T-helper 17 cell (primary cell): ENCODE measurements at regions not wholly inside any gene's neighbourhood (a gene's known extent, or its start where the extent isn't known, plus 50 kb on each side); places are given as distances from the start of the nearest gene placed in this dataset.
"Not testable (repeated sequence)": the region's sequence is repeated elsewhere in the genome, so short reads cannot be mapped to it uniquely, and the experiment has no call there.

Experiments
- ATAC-seq: fragments of 150-1000 bp; cut with Tn5 transposase; 2 replicates; pipeline ENCODE4 v1.10.0; 2021; ENCODE audit warnings: mild to moderate bottlenecking, moderate library complexity
- DNase-seq, 3 donors: peaks; one replicate each; pipeline versions ENCODE4 v3.0.0 to v3.0.0-alpha.2; 2020 to 2021
- H3K9me3 ChIP-seq: one replicate; pipeline ENCODE4 v1.7.0; 2013; ENCODE audit warnings: low read length, mild to moderate bottlenecking; ENCODE audit not compliant: control insufficient read depth, poor library complexity, severe bottlenecking
- H3K27ac Mint-ChIP-seq: one replicate; pipeline ENCODE4 v1.8.0; 2022; ENCODE audit warnings: mild to moderate bottlenecking, moderate library complexity, mixed read lengths
- H3K27me3 Mint-ChIP-seq: one replicate; pipeline ENCODE4 v1.8.0; 2022; ENCODE audit warnings: mixed read lengths
- H3K36me3 Mint-ChIP-seq: one replicate; pipeline ENCODE4 v1.8.0; 2022; ENCODE audit warnings: low read depth, mixed read lengths
- H3K4me1 Mint-ChIP-seq: one replicate; pipeline ENCODE4 v1.8.0; 2022; ENCODE audit warnings: mild to moderate bottlenecking, mixed read lengths
- H3K4me3 Mint-ChIP-seq: one replicate; pipeline ENCODE4 v1.8.0; 2022; ENCODE audit warnings: mild to moderate bottlenecking, moderate library complexity, mixed read lengths

DNA sequence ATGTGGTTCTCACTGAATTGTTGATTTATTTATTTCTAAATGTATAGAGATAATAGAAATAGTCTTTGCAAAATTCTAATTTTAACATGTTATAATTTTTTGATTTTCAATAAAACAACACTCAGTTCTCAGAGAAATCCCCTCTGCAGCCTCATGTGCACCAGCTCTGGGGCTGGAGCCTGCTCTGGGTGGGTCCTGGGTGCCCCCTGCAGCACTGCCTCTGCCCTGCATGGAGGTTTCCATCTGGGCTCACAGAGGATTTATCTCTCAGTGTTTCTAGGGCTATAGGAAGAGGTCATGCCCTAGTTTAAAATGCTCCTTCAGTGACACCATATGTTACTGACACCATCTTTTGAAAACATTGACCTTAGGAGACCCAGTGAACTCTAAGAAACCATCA is 576.0 kb downstream of the GOLGA6L6 start:
- not testable (repeated sequence) for H3K4me3 Mint-ChIP-seq, H3K27ac Mint-ChIP-seq, ATAC-seq, H3K36me3 Mint-ChIP-seq, H3K9me3 ChIP-seq, DNase-seq, H3K4me1 Mint-ChIP-seq, H3K27me3 Mint-ChIP-seq

DNA sequence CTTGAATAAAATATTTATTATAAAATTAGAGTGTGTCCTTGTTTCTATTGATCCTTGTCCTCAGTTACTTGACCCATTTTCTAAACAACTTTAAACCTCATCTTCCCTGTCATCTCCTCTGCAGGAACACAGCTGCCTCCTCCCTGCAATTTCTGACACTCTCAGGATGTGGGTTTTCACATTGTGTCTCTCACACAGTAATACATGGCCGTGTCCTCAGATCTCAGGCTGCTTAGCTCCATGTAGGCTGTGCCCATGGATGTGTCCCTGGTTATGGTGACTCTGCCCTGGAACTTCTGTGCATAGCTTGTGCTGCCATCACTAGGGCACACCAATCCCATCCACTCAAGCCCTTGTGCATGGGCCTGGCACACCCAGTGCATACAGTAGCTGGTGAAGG is 577.1 kb downstream of the GOLGA6L6 start:
- not testable (repeated sequence) for H3K9me3 ChIP-seq, H3K4me1 Mint-ChIP-seq, ATAC-seq, H3K4me3 Mint-ChIP-seq, H3K27me3 Mint-ChIP-seq, DNase-seq, H3K36me3 Mint-ChIP-seq, H3K27ac Mint-ChIP-seq

DNA sequence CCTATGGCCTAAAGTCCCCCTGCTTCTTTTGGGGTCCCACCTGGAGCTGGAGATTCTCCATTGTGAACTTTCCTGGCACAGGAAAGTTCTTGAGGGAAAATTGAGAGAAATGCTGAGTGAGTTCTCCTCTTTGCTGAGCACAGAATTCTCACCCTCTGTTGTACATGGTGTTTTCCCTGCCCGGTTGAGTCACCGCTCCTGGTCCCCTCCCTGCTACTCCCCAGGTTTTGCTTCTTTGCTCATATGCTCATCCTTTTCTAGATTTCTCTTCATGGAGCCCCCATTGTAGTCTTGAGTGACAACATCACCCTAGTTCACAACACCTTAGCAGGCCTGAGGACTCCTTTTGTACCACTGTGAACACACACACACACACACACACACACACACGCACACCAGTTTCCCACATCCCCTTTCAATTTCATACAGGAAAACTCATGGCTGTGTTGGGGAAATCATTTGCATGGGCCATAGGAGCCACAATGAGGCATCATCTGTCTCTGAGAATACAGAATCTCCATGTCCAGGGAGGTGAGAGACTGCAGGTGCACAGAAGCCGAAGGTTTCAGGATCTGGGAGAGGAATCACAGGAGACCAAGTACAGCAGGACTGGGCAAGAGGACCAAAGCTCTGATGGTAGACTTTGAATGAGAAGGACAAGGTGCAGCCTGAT is 585.3 kb downstream of the GOLGA6L6 start:
- no peaks in the 10 kb centered on the region for H3K4me1 Mint-ChIP-seq
- H3K36me3 Mint-ChIP-seq, result no peaks in the 10 kb centered on the region
- H3K4me3 Mint-ChIP-seq, result no peak overlapping the region
- H3K27ac Mint-ChIP-seq, result no peak overlapping the region
- ATAC-seq, result no peak
- H3K9me3 ChIP-seq, result no peaks in the 10 kb centered on the region
- H3K27me3 Mint-ChIP-seq, result no peaks in the 10 kb centered on the region
- no peak for DNase-seq

DNA sequence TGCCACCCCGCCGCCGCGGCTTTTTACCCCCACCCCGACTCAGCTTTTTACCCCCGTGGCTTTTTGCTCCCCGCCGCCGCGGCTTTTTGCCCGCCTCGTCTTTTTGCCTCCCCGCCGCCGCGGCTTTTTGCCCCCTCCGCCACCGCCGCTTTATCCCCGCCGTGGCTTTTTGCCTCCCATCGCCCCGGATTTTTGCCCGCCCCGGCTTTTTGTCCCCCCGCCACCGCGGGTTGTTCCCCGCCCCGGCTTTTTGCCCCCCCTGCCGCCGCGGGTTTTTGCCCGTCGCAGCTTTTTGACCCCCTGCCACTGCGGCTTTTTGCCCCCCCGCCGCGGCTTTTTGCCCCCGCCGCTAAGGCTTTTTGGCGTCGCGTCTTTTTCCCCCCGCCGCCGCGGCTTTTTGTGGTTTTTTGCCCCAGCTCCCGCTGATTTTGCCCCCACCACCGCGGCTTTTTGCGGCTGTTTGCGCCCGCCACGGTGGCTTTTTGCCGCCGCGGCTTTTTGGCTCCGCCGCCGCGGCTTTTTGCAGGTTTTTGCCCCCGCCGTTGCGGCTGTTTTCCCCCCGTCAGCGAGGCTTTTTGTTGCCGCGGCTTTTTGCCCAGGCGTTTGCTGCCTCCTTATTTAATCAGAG is 597.2 kb downstream of the GOLGA6L6 start:
- H3K36me3 Mint-ChIP-seq, result no peaks in the 10 kb centered on the region
- H3K27me3 Mint-ChIP-seq, result no peaks in the 10 kb centered on the region
- no peak for ATAC-seq
- DNase-seq, result no peak
- no peaks in the 10 kb centered on the region for H3K4me1 Mint-ChIP-seq
- H3K27ac Mint-ChIP-seq, result no peak overlapping the region
- no peaks in the 10 kb centered on the region for H3K9me3 ChIP-seq
- no peak overlapping the region for H3K4me3 Mint-ChIP-seq

DNA sequence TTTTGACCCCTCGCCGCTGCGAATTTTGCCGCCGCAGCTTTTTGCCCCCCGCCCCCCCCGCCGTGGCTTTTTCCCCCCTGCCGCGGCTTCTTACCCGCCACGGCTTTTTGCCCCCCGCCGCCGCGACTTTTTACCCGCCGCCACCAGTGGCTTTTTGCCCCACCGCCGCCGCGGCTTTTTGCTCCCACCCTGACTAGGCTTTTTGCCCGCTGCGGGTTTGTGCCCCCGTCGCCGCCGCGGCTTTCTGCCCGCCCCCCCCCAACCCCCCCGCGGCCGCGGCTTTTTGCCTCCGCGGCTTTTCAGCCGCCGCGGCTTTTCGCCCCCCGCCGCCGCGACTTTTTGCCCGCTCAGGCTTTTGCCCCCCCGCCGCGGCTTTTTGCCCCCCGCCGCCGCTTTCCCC is 598.1 kb downstream of the GOLGA6L6 start:
- no peak for DNase-seq
- H3K36me3 Mint-ChIP-seq, result no peaks in the 10 kb centered on the region
- H3K4me3 Mint-ChIP-seq, result no peak overlapping the region
- no peak overlapping the region for H3K27ac Mint-ChIP-seq
- H3K9me3 ChIP-seq, result no peaks in the 10 kb centered on the region
- ATAC-seq, result no peak
- H3K27me3 Mint-ChIP-seq, result no peaks in the 10 kb centered on the region
- no peaks in the 10 kb centered on the region for H3K4me1 Mint-ChIP-seq

DNA sequence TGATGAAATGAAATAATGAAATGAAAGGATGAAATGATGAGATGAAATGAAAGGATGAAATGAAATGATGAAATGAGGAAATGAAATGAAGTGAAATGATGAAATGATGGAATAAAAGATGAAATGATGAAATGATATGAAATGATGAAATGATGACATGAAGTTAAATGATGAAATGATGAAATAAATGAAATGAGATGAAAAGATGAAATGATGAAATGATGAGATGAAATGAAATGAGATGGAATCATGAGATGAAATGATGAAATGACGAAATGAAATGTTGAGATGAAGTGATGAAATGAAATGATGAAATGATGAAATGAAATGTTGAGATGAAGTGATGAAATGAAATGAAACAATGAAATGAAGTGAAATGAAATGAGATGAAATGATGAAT is 638.3 kb downstream of the GOLGA6L6 start:
- H3K27ac Mint-ChIP-seq, H3K27me3 Mint-ChIP-seq, ATAC-seq, H3K4me1 Mint-ChIP-seq, H3K9me3 ChIP-seq, DNase-seq, H3K36me3 Mint-ChIP-seq, H3K4me3 Mint-ChIP-seq: not testable (repeated sequence)

DNA sequence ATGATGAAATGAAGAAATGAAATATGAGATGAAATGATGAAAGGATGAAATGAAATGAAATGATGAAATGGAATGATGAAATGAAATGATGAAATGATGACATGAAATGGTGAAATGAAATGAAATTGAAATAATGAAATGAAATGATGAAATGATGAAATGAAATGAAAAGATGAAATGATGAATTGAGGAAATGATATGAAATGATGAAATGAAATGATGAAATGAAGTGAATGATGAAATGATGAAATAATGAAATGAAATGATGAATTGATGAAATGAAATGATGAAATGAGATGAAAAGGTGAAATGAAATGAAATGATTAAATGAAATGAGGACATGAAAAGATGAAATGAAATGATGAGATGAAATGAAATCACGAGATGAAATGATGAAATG is 639.2 kb downstream of the GOLGA6L6 start:
- not testable (repeated sequence) for ATAC-seq, H3K4me3 Mint-ChIP-seq

DNA sequence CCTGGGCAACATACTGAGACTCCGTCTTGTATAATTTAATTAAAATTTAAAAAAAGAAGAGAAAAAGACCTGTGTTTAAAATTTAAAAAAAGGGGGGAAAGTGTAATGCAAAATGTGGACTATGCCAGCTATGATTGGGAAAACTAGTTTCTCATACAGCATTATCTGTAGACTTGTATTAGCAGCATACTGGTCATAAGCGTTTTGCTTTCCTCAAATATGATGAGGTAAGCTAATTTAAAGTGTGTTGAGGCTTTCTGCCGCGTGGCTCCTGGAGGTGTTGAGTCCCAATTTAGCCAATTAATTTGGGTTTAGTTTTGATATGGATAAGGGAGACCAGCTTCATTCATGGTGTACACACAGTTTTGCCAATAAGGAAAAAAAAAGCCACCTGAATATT is 640.2 kb downstream of the GOLGA6L6 start:
- H3K4me1 Mint-ChIP-seq, ATAC-seq, H3K27me3 Mint-ChIP-seq, H3K4me3 Mint-ChIP-seq, H3K27ac Mint-ChIP-seq, DNase-seq, H3K36me3 Mint-ChIP-seq, H3K9me3 ChIP-seq: not testable (repeated sequence)

More for the DNA sequence above, 639.2 kb downstream of the GOLGA6L6 start:
- H3K27me3 Mint-ChIP-seq, H3K9me3 ChIP-seq, H3K27ac Mint-ChIP-seq, H3K4me1 Mint-ChIP-seq, H3K36me3 Mint-ChIP-seq, DNase-seq: not testable (repeated sequence)

DNA sequence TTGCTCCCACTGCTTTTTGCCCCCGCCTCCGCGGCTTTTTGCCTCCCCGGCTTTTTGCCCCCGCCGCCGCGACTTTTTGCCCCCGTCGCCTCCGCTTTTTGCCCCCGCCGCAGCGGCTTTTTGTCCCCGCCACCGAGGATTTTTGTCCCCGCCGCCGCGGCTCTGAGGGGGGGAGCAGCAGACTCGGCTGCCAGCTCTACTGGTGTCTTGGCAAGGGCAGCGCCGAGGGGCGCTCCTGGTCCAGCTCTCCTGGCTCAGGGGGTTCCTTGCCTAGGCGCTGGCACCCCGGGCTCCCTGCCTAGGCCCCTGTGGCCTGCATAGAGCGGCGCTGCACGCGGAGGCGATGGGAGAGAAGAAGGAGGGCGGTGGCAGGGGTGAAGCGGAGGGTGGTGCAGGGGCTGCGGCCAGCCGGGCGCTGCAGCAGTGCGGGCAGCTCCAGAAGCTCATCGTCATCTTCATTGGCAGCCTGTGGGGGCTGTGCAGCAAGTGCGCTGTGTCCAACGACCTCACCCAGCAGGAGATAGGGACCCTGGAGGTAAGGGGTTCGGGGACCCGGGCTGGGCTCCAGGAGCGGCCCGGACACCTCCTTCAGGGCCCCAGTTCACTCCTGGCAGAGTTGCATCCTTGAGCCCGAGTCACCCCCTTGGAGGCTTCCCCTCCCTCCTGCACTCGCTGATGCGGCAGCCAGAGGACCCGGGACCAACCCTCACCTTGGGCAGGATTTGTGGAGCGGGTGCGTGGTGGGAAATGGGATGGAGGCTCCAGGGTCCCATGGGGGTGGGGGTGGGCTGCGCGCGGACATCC is 642.4 kb downstream of the GOLGA6L6 start:
- H3K27me3 Mint-ChIP-seq, result no peaks in the 10 kb centered on the region
- peaks cover 2% of the 10 kb centered on the region for H3K36me3 Mint-ChIP-seq
- no peak overlapping the region for H3K4me3 Mint-ChIP-seq
- no peak for DNase-seq
- H3K4me1 Mint-ChIP-seq, result no peaks in the 10 kb centered on the region
- no peak for ATAC-seq
- H3K9me3 ChIP-seq, result no peaks in the 10 kb centered on the region
- no peak overlapping the region for H3K27ac Mint-ChIP-seq

DNA sequence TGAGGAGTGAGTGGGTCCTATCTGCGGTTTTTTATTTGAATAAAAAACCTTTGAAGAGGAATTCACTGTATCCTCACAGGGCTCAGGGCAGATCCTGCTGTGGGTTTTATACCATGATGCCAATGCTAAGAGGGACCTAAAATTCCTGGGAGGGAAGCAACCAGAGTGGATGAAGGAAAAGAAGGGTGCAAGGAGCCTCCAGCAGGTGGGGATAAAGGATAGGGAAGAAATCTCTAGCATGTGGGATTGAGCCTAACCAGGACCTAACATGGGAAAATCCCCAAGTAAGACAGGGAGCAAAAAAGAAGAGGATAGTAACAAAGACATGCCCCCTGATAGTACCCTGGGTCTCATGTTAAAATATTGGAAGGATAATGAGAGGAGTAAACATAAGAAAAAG is 652.8 kb downstream of the GOLGA6L6 start:
- H3K36me3 Mint-ChIP-seq, DNase-seq, H3K27me3 Mint-ChIP-seq, H3K27ac Mint-ChIP-seq, H3K4me1 Mint-ChIP-seq, ATAC-seq, H3K4me3 Mint-ChIP-seq, H3K9me3 ChIP-seq: not testable (repeated sequence)

DNA sequence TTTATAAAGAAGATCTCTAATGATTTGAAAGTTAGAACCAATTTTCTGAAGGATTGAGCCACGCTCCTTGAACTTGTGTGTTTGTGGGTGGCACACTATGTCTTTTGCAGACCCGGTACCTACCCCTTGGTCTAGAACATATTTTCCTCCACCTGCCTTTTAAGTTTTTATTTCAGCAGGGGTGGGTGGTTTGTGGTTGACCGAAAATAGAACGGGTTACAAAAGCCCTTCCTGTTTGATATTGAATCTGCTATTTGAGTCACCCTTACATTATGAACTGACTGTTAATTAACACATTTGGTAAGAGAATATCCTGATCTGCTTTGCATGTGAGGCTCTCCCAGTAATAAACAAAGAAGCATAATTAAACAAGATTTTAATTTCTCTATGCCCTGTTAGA is 697.5 kb downstream of the GOLGA6L6 start:
- not testable (repeated sequence) for H3K27ac Mint-ChIP-seq, H3K36me3 Mint-ChIP-seq, H3K4me3 Mint-ChIP-seq, DNase-seq, H3K9me3 ChIP-seq, H3K4me1 Mint-ChIP-seq, H3K27me3 Mint-ChIP-seq, ATAC-seq
